CD4-positive, alpha-beta T cell (primary cell): ENCODE measurements at regions not wholly inside any gene's neighbourhood (a gene's known extent, or its start where the extent isn't known, plus 50 kb on each side); places are given as distances from the start of the nearest gene placed in this dataset.
"Not testable (repeated sequence)": the region's sequence is repeated elsewhere in the genome, so short reads cannot be mapped to it uniquely, and the experiment has no call there.

ENCODE experiments used
- ATAC-seq: fragments of 200-7000 bp; cut with Tn5 transposase; one replicate; pipeline ENCODE4 v1.10.0; 2022; ENCODE audit warnings: mild to moderate bottlenecking; ENCODE audit not compliant: poor library complexity
- CTCF ChIA-PET: fragments of 350-600 bp; sonication (Branson Sonifier 250); formaldehyde crosslinking; loops from one replicate; lab custom pipeline; 2021; ENCODE audit warnings: antibody characterized with exemption, inconsistent platforms; lab: Charles Lee
- POLR2A ChIA-PET: fragments of 350-600 bp; sonication (Branson Sonifier 250); formaldehyde crosslinking; loops from one replicate; lab custom pipeline; 2021; ENCODE audit warnings: antibody characterized with exemption, inconsistent platforms; lab: Charles Lee
- DNase-seq, 14 experiments: peaks; one replicate each; pipeline ENCODE4 v3.0.0-alpha.2; 2013 to 2020; ENCODE audit warnings: mixed read lengths in 2 of 14
- H3K27ac ChIP-seq, 2 donors: one replicate each; pipeline versions ENCODE4 v1.5.1 to v1.7.0; 2013; ENCODE audit warnings: low read length in 2 of 2, low read depth in 1 of 2, mild to moderate bottlenecking in 1 of 2
- H3K27me3 ChIP-seq, 2 experiments: 1 replicate in 1 of 2; 2 replicates in 1 of 2; pipeline versions ENCODE4 v1.6.1 to v1.7.0; 2013; ENCODE audit warnings: low read length in 2 of 2, control low read depth in 1 of 2, mild to moderate bottlenecking in 1 of 2, moderate library complexity in 1 of 2; ENCODE audit not compliant: insufficient read depth in 2 of 2, control insufficient read depth in 1 of 2
- H3K36me3 ChIP-seq: one replicate; pipeline ENCODE4 v1.6.1; 2013; ENCODE audit warnings: low read length, control low read depth; ENCODE audit not compliant: insufficient read depth
- H3K4me1 ChIP-seq: one replicate; pipeline ENCODE4 v1.6.1; 2013; ENCODE audit warnings: low read length, control low read depth; ENCODE audit not compliant: insufficient read depth
- H3K4me3 ChIP-seq: one replicate; pipeline ENCODE4 v1.5.1; 2013; ENCODE audit warnings: mild to moderate bottlenecking, low read length, moderate library complexity
- H3K9me3 ChIP-seq, 2 experiments: 1 replicate in 1 of 2; 2 replicates in 1 of 2; pipeline versions ENCODE4 v1.6.1 to v1.7.0; 2013; ENCODE audit warnings: low read length in 2 of 2, mild to moderate bottlenecking in 2 of 2, control low read depth in 1 of 2, moderate library complexity in 1 of 2; ENCODE audit not compliant: control insufficient read depth in 1 of 2, insufficient read depth in 1 of 2
- H3K27ac Mint-ChIP-seq: one replicate; pipeline ENCODE4 v1.8.0; 2020; ENCODE audit warnings: mixed read lengths
- H3K27me3 Mint-ChIP-seq: one replicate; pipeline ENCODE4 v1.8.0; 2021; ENCODE audit warnings: mixed read lengths
- H3K36me3 Mint-ChIP-seq: one replicate; pipeline ENCODE4 v1.8.0; 2021; ENCODE audit warnings: low read depth, mixed read lengths
- H3K4me1 Mint-ChIP-seq: one replicate; pipeline ENCODE4 v1.8.0; 2021; ENCODE audit warnings: low read depth, mixed read lengths
- H3K4me3 Mint-ChIP-seq: one replicate; pipeline ENCODE4 v1.8.0; 2020; ENCODE audit warnings: mild to moderate bottlenecking, mixed read lengths
- H3K9me3 Mint-ChIP-seq: one replicate; pipeline ENCODE4 v1.8.0; 2020; ENCODE audit warnings: mixed read lengths
- intact Hi-C, 2 experiments: fragments of 100-400 bp; cut with DNase I in 1 of 2; cut with micrococcal nuclease in 1 of 2; formaldehyde crosslinking; loops; one replicate each; pipeline versions ENCODE4 v1.15.1 to v1.9.0; 2023 to 2025; cut with DNase I, micrococcal nuclease
- TF ChIP-seq, protein P1 (sequence below): fragments of 200-600 bp; IDR thresholded peaks from one replicate; pipeline ENCODE4 v1.8.0; 2022; ENCODE audit warnings: antibody characterized with exemption, mild to moderate bottlenecking

GRCh38 chr20:50332491-50332980 lies 141.9 kb downstream of the CEBPB start:
- intact Hi-C loops: no loop called here
- TF ChIP-seq, protein P1, sequence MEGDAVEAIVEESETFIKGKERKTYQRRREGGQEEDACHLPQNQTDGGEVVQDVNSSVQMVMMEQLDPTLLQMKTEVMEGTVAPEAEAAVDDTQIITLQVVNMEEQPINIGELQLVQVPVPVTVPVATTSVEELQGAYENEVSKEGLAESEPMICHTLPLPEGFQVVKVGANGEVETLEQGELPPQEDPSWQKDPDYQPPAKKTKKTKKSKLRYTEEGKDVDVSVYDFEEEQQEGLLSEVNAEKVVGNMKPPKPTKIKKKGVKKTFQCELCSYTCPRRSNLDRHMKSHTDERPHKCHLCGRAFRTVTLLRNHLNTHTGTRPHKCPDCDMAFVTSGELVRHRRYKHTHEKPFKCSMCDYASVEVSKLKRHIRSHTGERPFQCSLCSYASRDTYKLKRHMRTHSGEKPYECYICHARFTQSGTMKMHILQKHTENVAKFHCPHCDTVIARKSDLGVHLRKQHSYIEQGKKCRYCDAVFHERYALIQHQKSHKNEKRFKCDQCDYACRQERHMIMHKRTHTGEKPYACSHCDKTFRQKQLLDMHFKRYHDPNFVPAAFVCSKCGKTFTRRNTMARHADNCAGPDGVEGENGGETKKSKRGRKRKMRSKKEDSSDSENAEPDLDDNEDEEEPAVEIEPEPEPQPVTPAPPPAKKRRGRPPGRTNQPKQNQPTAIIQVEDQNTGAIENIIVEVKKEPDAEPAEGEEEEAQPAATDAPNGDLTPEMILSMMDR: no peak
- Mint-ChIP-seq H3K36me3 (no peaks in the 10 kb centered on the region), H3K27me3 (no peaks in the 10 kb centered on the region), H3K4me1 (peaks cover 4% of the 10 kb centered on the region), H3K4me3 (no peak overlapping the region), H3K9me3 (no peaks in the 10 kb centered on the region), H3K27ac (no peak overlapping the region)
- peaks cover 0 to 7% of the 10 kb centered on the region in 2 experiments for H3K9me3 ChIP-seq
- no peaks in the 10 kb centered on the region for H3K27me3 ChIP-seq
- H3K27ac ChIP-seq: no peak overlapping the region
- H3K4me1 ChIP-seq: no peaks in the 10 kb centered on the region
- no peak for ATAC-seq
- no peak for DNase-seq
- ChIA-PET CTCF (interaction anchor here (0.7 kb wide), 1 partner anchor 154 kb away, joined by 3 read pairs; no protein-coding TSS in a partner anchor), POLR2A (no interaction called here)
- no peak overlapping the region for H3K4me3 ChIP-seq
- H3K36me3 ChIP-seq: no peaks in the 10 kb centered on the region

DNA sequence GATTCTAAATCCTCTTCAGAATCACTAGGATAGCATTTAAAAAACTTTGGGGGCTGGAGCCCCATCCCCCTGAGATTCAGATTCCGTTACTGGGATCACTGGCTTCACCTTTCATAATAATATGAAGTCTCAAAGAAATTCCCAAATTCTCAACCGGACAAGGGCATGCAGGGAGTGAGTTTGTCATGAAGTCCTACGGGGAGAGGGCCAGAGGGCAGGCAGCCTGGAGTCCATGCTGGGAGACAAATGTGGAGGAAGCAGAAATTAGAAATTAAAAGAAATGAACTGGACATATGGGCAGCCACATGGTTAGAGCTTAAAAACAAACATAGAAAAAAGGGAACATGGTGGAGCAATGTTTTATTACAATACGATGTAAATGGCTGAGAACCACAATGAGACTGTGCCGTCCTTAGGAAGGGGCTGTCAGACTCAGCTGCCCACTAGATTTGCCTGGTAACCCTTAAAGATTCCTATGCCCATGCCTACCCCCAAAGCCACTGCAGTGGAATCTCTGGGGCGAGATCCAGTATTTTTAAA lies 142.6 kb downstream of the CEBPB start:
- Histone ChIP-seq H3K4me3 (no peak overlapping the region), H3K36me3 (no peaks in the 10 kb centered on the region), H3K4me1 (peaks cover 5% of the 10 kb centered on the region), H3K27me3 (no peaks in the 10 kb centered on the region), H3K9me3 (peaks cover 0 to 7% of the 10 kb centered on the region in 2 experiments), H3K27ac (no peak overlapping the region)
- Mint-ChIP-seq H3K27me3 (no peaks in the 10 kb centered on the region), H3K36me3 (no peaks in the 10 kb centered on the region), H3K27ac (no peak overlapping the region), H3K4me3 (no peak overlapping the region), H3K4me1 (peaks cover 7% of the 10 kb centered on the region), H3K9me3 (no peaks in the 10 kb centered on the region)
- intact Hi-C loops: no loop called here
- TF ChIP-seq, protein P1: no peak
- POLR2A ChIA-PET: no interaction called here
- no peak for ATAC-seq
- CTCF ChIA-PET: interaction anchor here (0.7 kb wide), 1 partner anchor 154 kb away, joined by 3 read pairs; no protein-coding TSS in a partner anchor
- no peak for DNase-seq

- ATAC-seq: no peak
- H3K27ac ChIP-seq: no peak overlapping the region
- no peak for DNase-seq
- no peaks in the 10 kb centered on the region for H3K9me3 Mint-ChIP-seq
- no peaks in the 10 kb centered on the region for H3K36me3 Mint-ChIP-seq
- no peak overlapping the region for H3K4me3 ChIP-seq
- ChIA-PET CTCF (no interaction called here), POLR2A (no interaction called here)
- peaks cover 12% of the 10 kb centered on the region for H3K4me1 ChIP-seq
- no peak overlapping the region for H3K4me3 Mint-ChIP-seq
- no peaks in the 10 kb centered on the region for H3K27me3 ChIP-seq
- no peaks in the 10 kb centered on the region for H3K36me3 ChIP-seq
- intact Hi-C loops: no loop called here
- TF ChIP-seq, protein P1: no peak
- H3K27me3 Mint-ChIP-seq: no peaks in the 10 kb centered on the region
- H3K9me3 ChIP-seq: peaks cover 0 to 3% of the 10 kb centered on the region in 2 experiments
- H3K27ac Mint-ChIP-seq: no peak overlapping the region
- H3K4me1 Mint-ChIP-seq: peaks cover 13% of the 10 kb centered on the region
Observed at GRCh38 chr20:50333812-50334211, 143.2 kb downstream of the CEBPB start.

GRCh38 chr20:50334512-50334911 lies 143.9 kb downstream of the CEBPB start:
- POLR2A ChIA-PET, H3K4me3 Mint-ChIP-seq: not testable (repeated sequence)

More at GRCh38 chr20:50334512-50334911, 143.9 kb downstream of the CEBPB start:
- H3K9me3 ChIP-seq, H3K9me3 Mint-ChIP-seq, H3K36me3 ChIP-seq, intact Hi-C loops, H3K36me3 Mint-ChIP-seq, H3K27ac ChIP-seq, H3K27me3 Mint-ChIP-seq, H3K27me3 ChIP-seq, CTCF ChIA-PET, ATAC-seq, H3K27ac Mint-ChIP-seq, DNase-seq, H3K4me3 ChIP-seq: not testable (repeated sequence)
- H3K4me1 ChIP-seq: peaks cover 19% of the 10 kb centered on the region
- H3K4me1 Mint-ChIP-seq: peaks cover 20% of the 10 kb centered on the region
